HepG2 (cell line): ENCODE measurements at regions not wholly inside any gene's neighbourhood (a gene's known extent, or its start where the extent isn't known, plus 50 kb on each side); places are given as distances from the start of the nearest gene placed in this dataset.

ENCODE experiments used
- ATAC-seq: fragments of 200-7000 bp; cut with Tn5 transposase; 3 replicates; pipeline ENCODE4 v1.9.1; 2020; ENCODE audit warnings: mild to moderate bottlenecking, moderate library complexity
- BruUV-seq: library from RNA; stranded (reverse); fragments of 400-500 nt; replicated peaks from 2 replicates; lab custom pipeline; 2021; lab: Mats Ljungman, UMichigan
- CTCF ChIA-PET: fragments of 300-600 bp; formaldehyde crosslinking; extraction: SDS; loops from one replicate; lab custom pipeline; 2021; ENCODE audit warnings: low total read pairs, inconsistent platforms, low intra/inter-chr PET ratio; lab: Yijun Ruan, JAX
- POLR2A ChIA-PET: fragments of 350-600 bp; sonication (Branson Sonifier 250); formaldehyde crosslinking; loops from one replicate; lab custom pipeline; 2020; ENCODE audit warnings: antibody characterized with exemption, inconsistent platforms; lab: Yijun Ruan, JAX
- DNase-seq: peaks from one replicate; pipeline ENCODE4 v3.0.0-alpha.2; 2015; ENCODE audit warnings: low spot score
- FAIRE-seq: peaks from 3 replicates; lab custom pipeline; 2011; peaks lifted over from hg19 to GRCh38; lab: Jason Lieb, UNC
- H2AFZ ChIP-seq: one replicate; pipeline ENCODE4 v1.6.1; 2011; ENCODE audit warnings: low read length, inconsistent platforms
- H3K27ac ChIP-seq: fragments of 300-600 bp; 3 replicates; pipeline ENCODE4 v1.8.0; 2011; ENCODE audit warnings: mixed run types, mild to moderate bottlenecking, mixed read lengths, low read length, inconsistent platforms; ENCODE audit not compliant: insufficient read depth; ENCODE audit errors: extremely low read length
- H3K27me3 ChIP-seq, 2 experiments: fragments of 200-600 bp in 1 of 2; 2 replicates in 1 of 2; 3 replicates in 1 of 2; pipeline versions ENCODE4 v1.6.0 to v1.8.0; 2011; ENCODE audit warnings: low read length in 2 of 2, mild to moderate bottlenecking in 2 of 2, moderate library complexity in 2 of 2, inconsistent platforms in 1 of 2; ENCODE audit not compliant: insufficient read depth in 2 of 2, control insufficient read depth in 1 of 2
- H3K36me3 ChIP-seq, 2 experiments: fragments of 200-600 bp in 1 of 2; replicated peaks in 1 of 2; 2 replicates in 1 of 2; 3 replicates in 1 of 2; pipeline versions ENCODE4 v1.5.1 to v1.8.0; 2011; ENCODE audit warnings: low read length in 2 of 2, inconsistent platforms in 1 of 2; ENCODE audit not compliant: insufficient read depth in 2 of 2, control insufficient read depth in 1 of 2
- H3K4me1 ChIP-seq: 2 replicates; pipeline ENCODE4 v1.5.1; 2012; ENCODE audit warnings: low read length, inconsistent platforms; ENCODE audit not compliant: insufficient read depth
- H3K4me2 ChIP-seq: 2 replicates; pipeline ENCODE4 v1.6.0; 2011; ENCODE audit warnings: low read depth, low read length, inconsistent platforms
- H3K4me3 ChIP-seq, 3 experiments: fragments of 200-600 bp in 1 of 3; sonication (generic), shearing (Covaris generic) in 1 of 3; replicated peaks in 1 of 3; 2 replicates each; pipeline ENCODE4 v1.5.1; 2011 to 2016; ENCODE audit warnings: low read length in 3 of 3, inconsistent platforms in 2 of 3, low read depth in 2 of 3, mild to moderate bottlenecking in 2 of 3, control low read depth in 1 of 3, mixed read lengths in 1 of 3; ENCODE audit not compliant: insufficient read depth in 1 of 3
- H3K79me2 ChIP-seq: one replicate; pipeline ENCODE4 v1.6.1; 2011; ENCODE audit warnings: low read length, inconsistent platforms; ENCODE audit not compliant: insufficient read depth
- H3K9ac ChIP-seq: 2 replicates; pipeline ENCODE4 v1.6.0; 2011; ENCODE audit warnings: mild to moderate bottlenecking, low read depth, low read length, inconsistent platforms; ENCODE audit not compliant: insufficient read depth
- H3K9me3 ChIP-seq: 2 replicates; pipeline ENCODE4 v1.5.1; 2012; ENCODE audit warnings: mild to moderate bottlenecking, low read length
- H4K20me1 ChIP-seq: 2 replicates; pipeline ENCODE4 v1.6.0; 2011; ENCODE audit warnings: inconsistent platforms, mild to moderate bottlenecking, low read length, moderate library complexity; ENCODE audit not compliant: insufficient read depth
- WGBS: methylation state at CpG from one replicate; pipeline ENCODE4 v1.1.6; 2017; ENCODE audit warnings: low lambda C conversion rate; 5-methylcytosine and 5-hydroxymethylcytosine counted together
- in situ Hi-C: cut with HindIII; loops from 2 replicates; pipeline ENCODE4 v1.10.0; 2017; ENCODE audit warnings: low pct_unique_long_range_greater_than_20kb; ENCODE audit not compliant: extremely low pct_ligation_motif_present
- intact Hi-C: fragments of 100-400 bp; cut with micrococcal nuclease; formaldehyde crosslinking; loops from one replicate; pipeline ENCODE4 v1.10.0; 2022; ENCODE audit not compliant: unreplicated experiment
- TF ChIP-seq, protein P1 (sequence below): sonication (generic); formaldehyde crosslinking; IDR thresholded peaks from 2 replicates; pipeline ENCODE4 v1.4.0; 2020; ENCODE audit warnings: missing genetic modification reagents, borderline replicate concordance

DNA sequence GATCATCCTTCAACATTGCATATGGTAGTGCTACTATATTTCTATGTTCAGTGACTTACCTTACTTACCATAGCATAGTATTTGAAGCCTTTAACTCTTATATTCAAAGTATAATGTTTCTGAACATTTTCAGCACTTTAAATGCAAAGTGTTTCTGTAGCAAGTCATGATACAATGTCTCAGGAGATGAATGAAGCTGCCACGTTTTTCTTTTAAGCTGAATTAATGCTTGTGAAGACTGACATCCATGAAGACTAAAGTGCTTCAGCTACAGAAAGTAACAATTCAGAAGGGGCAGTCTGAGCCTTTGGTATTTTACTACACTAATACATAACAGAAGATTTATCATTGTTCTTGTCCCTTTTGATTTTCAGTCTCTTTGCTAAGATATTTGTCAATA lies 709.1 kb upstream of the ARRDC3 start:
- in situ Hi-C loops: no loop called here
- no peak for FAIRE-seq
- CTCF ChIA-PET: no interaction called here

More for the DNA sequence above, 709.1 kb upstream of the ARRDC3 start:
- TF ChIP-seq, protein P1, sequence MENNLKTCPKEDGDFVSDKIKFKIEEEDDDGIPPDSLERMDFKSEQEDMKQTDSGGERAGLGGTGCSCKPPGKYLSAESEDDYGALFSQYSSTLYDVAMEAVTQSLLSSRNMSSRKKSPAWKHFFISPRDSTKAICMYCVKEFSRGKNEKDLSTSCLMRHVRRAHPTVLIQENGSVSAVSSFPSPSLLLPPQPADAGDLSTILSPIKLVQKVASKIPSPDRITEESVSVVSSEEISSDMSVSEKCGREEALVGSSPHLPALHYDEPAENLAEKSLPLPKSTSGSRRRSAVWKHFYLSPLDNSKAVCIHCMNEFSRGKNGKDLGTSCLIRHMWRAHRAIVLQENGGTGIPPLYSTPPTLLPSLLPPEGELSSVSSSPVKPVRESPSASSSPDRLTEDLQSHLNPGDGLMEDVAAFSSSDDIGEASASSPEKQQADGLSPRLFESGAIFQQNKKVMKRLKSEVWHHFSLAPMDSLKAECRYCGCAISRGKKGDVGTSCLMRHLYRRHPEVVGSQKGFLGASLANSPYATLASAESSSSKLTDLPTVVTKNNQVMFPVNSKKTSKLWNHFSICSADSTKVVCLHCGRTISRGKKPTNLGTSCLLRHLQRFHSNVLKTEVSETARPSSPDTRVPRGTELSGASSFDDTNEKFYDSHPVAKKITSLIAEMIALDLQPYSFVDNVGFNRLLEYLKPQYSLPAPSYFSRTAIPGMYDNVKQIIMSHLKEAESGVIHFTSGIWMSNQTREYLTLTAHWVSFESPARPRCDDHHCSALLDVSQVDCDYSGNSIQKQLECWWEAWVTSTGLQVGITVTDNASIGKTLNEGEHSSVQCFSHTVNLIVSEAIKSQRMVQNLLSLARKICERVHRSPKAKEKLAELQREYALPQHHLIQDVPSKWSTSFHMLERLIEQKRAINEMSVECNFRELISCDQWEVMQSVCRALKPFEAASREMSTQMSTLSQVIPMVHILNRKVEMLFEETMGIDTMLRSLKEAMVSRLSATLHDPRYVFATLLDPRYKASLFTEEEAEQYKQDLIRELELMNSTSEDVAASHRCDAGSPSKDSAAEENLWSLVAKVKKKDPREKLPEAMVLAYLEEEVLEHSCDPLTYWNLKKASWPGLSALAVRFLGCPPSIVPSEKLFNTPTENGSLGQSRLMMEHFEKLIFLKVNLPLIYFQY (CRISPR knock-in tag): no peak
- intact Hi-C loops: no loop called here
- no peaks in the 10 kb centered on the region for H4K20me1 ChIP-seq
- no peaks in the 10 kb centered on the region for H3K4me1 ChIP-seq
- no peak overlapping the region for H3K4me2 ChIP-seq
- H3K27ac ChIP-seq: no peak overlapping the region
- POLR2A ChIA-PET: no interaction called here
- no peak overlapping the region for H2AFZ ChIP-seq
- BruUV-seq: no TSS peak
- ATAC-seq: no peak
- no peak overlapping the region for H3K9ac ChIP-seq
- no peaks in the 10 kb centered on the region for H3K36me3 ChIP-seq
- no peak for DNase-seq
- no peaks in the 10 kb centered on the region for H3K79me2 ChIP-seq
- H3K9me3 ChIP-seq: no peaks in the 10 kb centered on the region
- WGBS: 0% methylated on average over 1 of the region's 1 CpG
- no peak overlapping the region for H3K4me3 ChIP-seq
- no peaks in the 10 kb centered on the region; a peak in 1 of 5 replicates for H3K27me3 ChIP-seq
